ENCODE measurements at regions not wholly inside any gene's neighbourhood (a gene's known extent, or its start where the extent isn't known, plus 50 kb on each side); places are given as distances from the start of the nearest gene placed in this dataset.

DNA sequence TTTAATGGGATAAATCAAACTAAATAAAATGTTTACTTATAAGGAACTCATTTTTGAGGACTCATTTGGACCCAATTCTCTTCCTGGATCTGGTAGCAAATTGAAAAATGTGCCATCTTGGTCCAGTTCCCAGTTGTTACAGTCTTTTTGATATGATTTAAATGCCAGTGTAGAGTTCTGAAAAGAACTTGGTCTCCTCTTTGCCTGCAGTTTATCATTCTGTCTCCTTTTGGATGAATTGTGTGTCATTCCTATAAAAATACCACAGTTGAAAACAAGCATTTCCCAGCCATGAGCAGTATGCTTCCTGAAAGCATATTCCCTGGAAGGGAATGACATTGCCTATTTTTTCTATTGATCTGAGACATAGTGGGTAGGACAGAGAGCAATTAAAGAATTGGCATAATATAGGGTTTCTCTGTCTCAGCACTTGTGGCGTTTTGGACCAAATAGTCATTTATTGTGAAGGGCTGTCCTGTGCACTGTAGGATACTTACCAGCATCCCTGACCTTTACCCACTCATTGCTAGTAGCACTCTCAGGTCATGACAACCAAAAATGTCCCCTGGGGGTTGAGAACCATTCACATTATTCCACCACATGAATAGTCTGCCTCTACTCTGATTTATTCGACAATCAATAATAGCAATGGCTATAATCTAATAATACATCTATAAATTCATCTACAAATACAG, 181.8 kb downstream of the NXNL2 start:
- no peak for TF ChIP-seq CTCF (IDR thresholded peaks at IDR 0.05)
- TF ChIP-seq EP300 (IDR thresholded peaks at IDR 0.05) = no peak
- TF ChIP-seq POLR2A (IDR thresholded peaks at IDR 0.05) = no peak

All from ovary (tissue), 3 donors.